K562 (cell line): ENCODE measurements at regions not wholly inside any gene's neighbourhood (a gene's known extent, or its start where the extent isn't known, plus 50 kb on each side); places are given as distances from the start of the nearest gene placed in this dataset.

Experiments used
- ARID4B ChIP-seq: sonication (generic); formaldehyde crosslinking; IDR thresholded peaks from 2 replicates; pipeline ENCODE4 v1.8.0; 2022; ENCODE audit warnings: mild to moderate bottlenecking, missing genetic modification reagents
- BCOR ChIP-seq: fragments of 450-650 bp; IDR thresholded peaks from 2 replicates; pipeline ENCODE4 v1.6.1; 2016
- ETV5 ChIP-seq: sonication (generic); formaldehyde crosslinking; IDR thresholded peaks from 2 replicates; pipeline ENCODE4 v1.4.0; 2020; ENCODE audit warnings: low read depth, mild to moderate bottlenecking, missing genetic modification reagents
- FOXP1 ChIP-seq: sonication (generic); formaldehyde crosslinking; IDR thresholded peaks from 2 replicates; pipeline ENCODE4 v1.8.0; 2022; ENCODE audit warnings: mild to moderate bottlenecking, missing genetic modification reagents
- HDGF ChIP-seq: fragments of 450-650 bp; IDR thresholded peaks from 2 replicates; pipeline ENCODE4 v1.6.1; 2016
- ID3 ChIP-seq, 2 experiments: fragments of 250-450 bp in 1 of 2; fragments of 450-650 bp in 1 of 2; sonication (Bioruptor Pico) in 1 of 2; IDR thresholded peaks; 2 replicates each; pipeline versions ENCODE4 v1.6.1 to v1.8.0; 2016 to 2021; ENCODE audit warnings: mild to moderate bottlenecking in 2 of 2, moderate library complexity in 2 of 2, missing compliant biosample characterization in 1 of 2, missing genetic modification characterization in 1 of 2
- MTA3 ChIP-seq: fragments of 450-650 bp; formaldehyde crosslinking; IDR thresholded peaks from 2 replicates; pipeline ENCODE4 v1.6.1; 2017; ENCODE audit warnings: mild to moderate bottlenecking, borderline replicate concordance
- NFXL1 ChIP-seq: fragments of 450-650 bp; formaldehyde crosslinking; IDR thresholded peaks from 2 replicates; pipeline ENCODE4 v1.4.0; 2021; ENCODE audit warnings: mild to moderate bottlenecking
- PKNOX1 ChIP-seq: fragments of 450-650 bp; IDR thresholded peaks from 2 replicates; pipeline ENCODE4 v1.6.1; 2016
- SPI1 ChIP-seq: IDR thresholded peaks from 2 replicates; pipeline ENCODE4 v1.6.1; 2011; ENCODE audit warnings: low read depth, low read length, control low read depth, borderline replicate concordance
- USF1 ChIP-seq: sonication (generic); formaldehyde crosslinking; IDR thresholded peaks from 2 replicates; pipeline ENCODE4 v1.9.0; 2022; ENCODE audit warnings: mild to moderate bottlenecking, missing genetic modification reagents
- VEZF1 ChIP-seq: fragments of 200-800 bp; sonication (Bioruptor generic); IDR thresholded peaks from 2 replicates; pipeline ENCODE4 v1.6.1; 2017; ENCODE audit warnings: missing genetic modification characterization, missing compliant biosample characterization
- YBX1 ChIP-seq: fragments of 450-650 bp; IDR thresholded peaks from 2 replicates; pipeline ENCODE4 v1.7.1; 2016; ENCODE audit warnings: mild to moderate bottlenecking
- ZBTB33 ChIP-seq: sonication (generic); formaldehyde crosslinking; IDR thresholded peaks from 2 replicates; pipeline ENCODE4 v1.8.1; 2023; ENCODE audit warnings: mild to moderate bottlenecking, missing genetic modification reagents

- 0 out of 2 replicates have a peak, but pooled peaks have one; percentile 21 for TF ChIP-seq VEZF1 (CRISPR knock-in tag)
- TF ChIP-seq BCOR: peak; percentile 56; the same call in 1 of the 2 replicates
- 0 out of 2 replicates have a peak, but pooled peaks have one; percentile 62 for TF ChIP-seq HDGF
- peak; percentile 48; the same call in 1 of the 2 replicates for TF ChIP-seq ARID4B
- no peak for TF ChIP-seq ID3 (CRISPR knock-in tag; IDR thresholded peaks at IDR 0.05)
- peak; percentile 58; the same call in 1 of the 2 replicates for TF ChIP-seq ID3 (tag; IDR thresholded peaks at IDR 0.05)
- TF ChIP-seq MTA3: 0 out of 2 replicates have a peak, but pooled peaks have one; percentile 53
- peak; percentile 81 for TF ChIP-seq SPI1
- no peak for TF ChIP-seq YBX1
- TF ChIP-seq FOXP1 (CRISPR knock-in tag): peak; percentile 30; the same call in 1 of the 2 replicates
- peak; percentile 23; the same call in 1 of the 2 replicates for TF ChIP-seq PKNOX1
- 0 out of 2 replicates have a peak, but pooled peaks have one; percentile 18 for TF ChIP-seq ETV5 (CRISPR knock-in tag)
- no peak for TF ChIP-seq NFXL1 (CRISPR knock-in tag)
- peak; percentile 98 for TF ChIP-seq ZBTB33
- TF ChIP-seq USF1: peak; percentile 33; the same call in 1 of the 2 replicates
These were observed 197.7 kb upstream of the CIBAR2 start (continued) for GRCh38 chr16:85309656-85310587.
